GM21515 (cell line): ENCODE measurements at regions not wholly inside any gene's neighbourhood (a gene's known extent, or its start where the extent isn't known, plus 50 kb on each side); places are given as distances from the start of the nearest gene placed in this dataset.
"Not testable (repeated sequence)": the region's sequence is repeated elsewhere in the genome, so short reads cannot be mapped to it uniquely, and the experiment has no call there.

Experiments
- ATAC-seq: cut with Tn5 transposase; IDR thresholded peaks from one replicate; pipeline ENCODE4 v1.9.1; 2021; ENCODE audit not compliant: unreplicated experiment

DNA sequence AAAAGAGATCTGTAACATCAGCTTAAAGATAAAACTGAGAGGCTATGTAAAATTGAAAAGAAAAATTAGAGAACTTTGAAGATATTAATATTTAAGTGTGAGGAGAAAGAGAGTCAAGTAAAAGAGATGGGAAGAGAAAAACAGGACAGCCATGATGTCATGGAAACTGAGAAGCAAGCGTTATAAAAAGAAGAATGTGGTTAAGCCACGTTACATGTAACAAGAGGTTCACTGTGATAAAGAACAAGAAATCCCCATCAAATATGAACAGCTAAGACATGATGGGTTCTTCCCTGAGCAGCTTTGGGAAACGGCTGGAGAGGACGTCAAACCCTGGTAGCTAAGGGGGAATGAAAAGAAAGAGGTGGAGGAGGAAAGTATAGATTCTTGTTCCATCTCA is 1269.3 kb upstream of the TENM3 start:
- no peak for ATAC-seq

DNA sequence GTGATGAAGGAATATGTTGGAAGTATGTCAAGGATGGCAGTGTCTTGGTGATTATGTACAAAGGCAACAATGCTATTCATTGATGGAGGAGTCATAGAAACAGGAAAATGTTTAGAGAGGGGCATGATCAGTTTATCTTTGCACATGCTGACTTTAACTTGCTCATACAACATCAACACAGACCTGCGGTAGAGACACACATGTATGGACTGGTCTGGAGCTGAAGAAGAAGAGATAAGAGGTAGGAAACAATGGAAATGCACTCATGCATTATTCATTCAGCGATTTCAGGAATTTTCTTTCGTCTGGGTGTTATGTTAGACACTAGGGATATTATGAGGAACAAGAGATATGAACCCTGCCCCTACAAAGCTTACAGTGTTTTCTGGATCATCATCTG is 1252.3 kb upstream of the TENM3 start:
- ATAC-seq, result no peak

- no peak for ATAC-seq
Measured at GRCh38 chr4:180993244-180993836, 1249.9 kb upstream of the TENM3 start.

DNA sequence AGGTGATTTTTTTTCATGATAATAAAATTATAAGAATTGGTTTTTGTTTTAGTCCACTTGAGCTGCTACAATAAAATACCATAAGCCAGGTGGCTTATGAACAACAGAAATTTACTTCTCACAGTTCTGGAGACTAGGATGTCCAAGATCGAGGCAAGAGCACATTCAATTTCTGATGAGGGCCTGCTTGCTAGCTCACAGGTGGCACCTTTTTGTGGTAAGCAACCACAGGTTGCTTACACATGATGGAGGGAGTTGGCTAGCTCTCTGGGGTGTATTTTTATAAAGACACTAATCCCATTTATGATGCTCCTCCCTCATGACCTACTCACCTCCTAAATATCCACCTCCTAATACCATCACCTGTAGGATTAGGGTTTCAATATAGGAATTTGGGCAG is 1248.5 kb upstream of the TENM3 start:
- ATAC-seq, result no peak

DNA sequence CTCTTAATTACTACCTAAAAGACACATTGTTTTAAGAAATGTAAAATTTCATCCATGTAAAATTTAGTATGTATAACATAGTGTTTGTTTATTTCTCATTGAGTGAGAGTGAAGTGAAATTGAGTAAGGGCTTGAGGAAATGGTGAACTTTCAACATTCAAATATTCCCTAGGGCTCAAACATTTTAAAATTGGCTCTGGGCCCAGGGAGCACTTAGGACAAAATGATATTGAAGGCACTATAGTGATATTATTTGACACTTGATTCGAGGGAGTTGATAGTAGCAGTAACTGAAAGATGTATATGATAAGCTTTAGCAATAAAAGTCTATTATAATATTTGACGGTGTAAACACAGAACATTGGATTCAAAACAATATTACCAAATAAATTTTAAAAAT is 1244.0 kb upstream of the TENM3 start:
- no peak for ATAC-seq

GRCh38 chr4:181004056-181004455 is 1239.1 kb upstream of the TENM3 start:
- no peak for ATAC-seq

DNA sequence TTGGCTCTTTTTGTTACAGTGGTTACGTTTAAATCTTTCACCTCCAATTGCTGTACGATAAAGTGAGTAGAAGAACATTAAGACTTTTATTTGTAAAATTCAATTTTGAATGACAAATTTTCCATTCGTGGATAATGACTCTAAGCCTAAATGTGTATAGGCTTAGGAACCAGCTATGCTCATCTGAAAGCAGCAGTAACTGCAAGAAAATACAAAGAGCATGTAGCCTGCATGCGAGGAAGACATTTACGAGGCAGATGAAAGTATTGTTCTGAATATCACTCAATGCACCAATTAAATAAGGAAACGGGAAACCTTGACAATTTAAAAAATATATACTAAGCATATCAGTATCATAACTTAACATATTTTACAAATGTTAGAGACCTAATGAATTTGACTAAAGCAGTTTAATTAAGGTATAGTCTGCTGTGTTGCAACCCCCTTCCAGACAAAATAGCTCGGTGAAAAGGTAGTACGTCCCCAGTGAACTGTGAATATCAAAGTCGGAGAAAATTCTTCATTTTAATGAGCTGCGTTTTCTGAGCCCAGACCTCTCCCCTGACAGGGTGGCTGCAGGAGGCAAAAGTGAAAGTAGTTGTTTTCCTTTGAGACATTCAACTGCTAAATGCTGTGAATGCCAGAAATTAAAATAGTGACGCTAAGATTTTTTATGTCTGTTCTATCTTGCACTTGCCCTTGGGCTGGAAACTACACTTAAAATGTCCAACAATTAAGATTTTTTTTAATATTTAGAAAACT is 1236.5 kb upstream of the TENM3 start:
- ATAC-seq, result no peak

- no peak for ATAC-seq
Measured at GRCh38 chr4:181007751-181008150, 1235.5 kb upstream of the TENM3 start.

DNA sequence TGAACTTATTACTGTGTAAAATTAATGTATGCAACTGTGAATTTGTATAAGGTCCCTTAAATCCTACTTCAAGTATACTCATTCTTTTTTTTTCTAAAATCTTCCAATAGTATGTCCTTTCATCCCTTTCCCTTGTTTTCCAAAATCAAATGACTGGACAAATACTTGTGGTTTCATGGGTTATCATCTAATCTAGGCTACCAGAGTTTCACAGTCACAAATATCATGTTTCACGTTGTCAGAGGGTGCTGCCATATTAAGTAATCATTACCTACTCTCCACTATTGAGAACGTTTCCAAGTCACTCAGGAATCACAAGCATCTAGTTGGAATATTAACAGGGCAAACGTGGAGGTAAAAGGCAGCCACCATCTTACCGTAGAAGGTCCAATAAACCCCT is 1235.0 kb upstream of the TENM3 start:
- ATAC-seq, result no peak

- no peak for ATAC-seq
Measured at GRCh38 chr4:181013162-181013561, 1230.0 kb upstream of the TENM3 start.

GRCh38 chr4:181017038-181017437 is 1226.2 kb upstream of the TENM3 start:
- ATAC-seq, result no peak

GRCh38 chr4:181018472-181018871 is 1224.7 kb upstream of the TENM3 start:
- no peak for ATAC-seq

GRCh38 chr4:181018913-181019312 is 1224.3 kb upstream of the TENM3 start:
- no peak for ATAC-seq

- no peak for ATAC-seq
Measured at GRCh38 chr4:181020456-181020855, 1222.7 kb upstream of the TENM3 start.

- no peak for ATAC-seq
Measured at GRCh38 chr4:181021213-181021612, 1222.0 kb upstream of the TENM3 start.

GRCh38 chr4:181030135-181030921 is 1212.9 kb upstream of the TENM3 start:
- ATAC-seq, result not testable (repeated sequence)

DNA sequence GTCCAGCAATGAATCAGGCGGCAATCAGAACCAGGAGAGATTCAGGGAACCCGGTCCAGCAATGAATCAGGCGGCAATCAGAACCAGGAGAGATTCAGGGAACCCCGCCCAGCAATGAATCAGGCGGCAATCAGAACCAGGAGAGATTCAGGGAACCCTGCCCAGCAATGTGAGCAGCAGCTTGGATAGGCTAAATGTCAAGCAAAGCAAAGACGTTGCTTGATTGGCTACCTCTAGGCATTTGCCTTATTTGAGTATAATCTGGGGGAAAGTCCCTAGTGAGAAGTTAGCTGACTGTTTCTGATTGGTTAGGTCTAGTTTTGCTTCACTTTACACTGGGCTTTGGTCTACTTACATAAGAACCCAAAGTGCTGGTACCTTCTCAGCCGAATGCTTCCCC is 1212.2 kb upstream of the TENM3 start:
- no peak for ATAC-seq

GRCh38 chr4:181043486-181043885 is 1199.7 kb upstream of the TENM3 start:
- ATAC-seq, result no peak

DNA sequence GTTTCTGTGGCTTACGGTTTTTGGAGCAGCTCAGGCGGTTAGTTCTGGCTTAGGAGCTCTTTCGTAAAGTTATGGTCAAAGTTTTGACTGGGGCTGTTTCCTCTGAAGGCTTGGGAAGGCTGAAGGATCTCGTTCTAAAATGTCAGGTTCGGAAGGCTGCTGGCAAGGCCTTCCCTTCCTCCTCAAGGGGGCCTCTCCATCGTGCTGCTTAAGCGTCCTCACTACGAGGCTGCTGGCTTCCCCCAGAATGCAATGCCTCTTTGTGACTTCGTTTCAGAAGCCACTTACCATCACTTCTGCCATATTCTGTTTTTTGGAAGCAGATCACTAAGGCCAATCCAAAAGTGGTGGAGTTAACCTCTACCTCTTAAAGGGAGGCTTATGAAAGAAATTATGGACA is 1196.4 kb upstream of the TENM3 start:
- ATAC-seq, result no peak

GRCh38 chr4:181051931-181052330 is 1191.3 kb upstream of the TENM3 start:
- ATAC-seq, result no peak

- ATAC-seq, result no peak
Measured at GRCh38 chr4:181061787-181062186, 1181.4 kb upstream of the TENM3 start.

GRCh38 chr4:181063212-181063611 is 1180.0 kb upstream of the TENM3 start:
- no peak for ATAC-seq
